IMR-90 (cell line): ENCODE measurements at regions not wholly inside any gene's neighbourhood (a gene's known extent, or its start where the extent isn't known, plus 50 kb on each side); places are given as distances from the start of the nearest gene placed in this dataset.

Experiments used
- FOS ChIP-seq: fragments of 150-350 bp; IDR thresholded peaks from 2 replicates; pipeline ENCODE4 v1.6.1; 2016; ENCODE audit warnings: low read depth, low read length
- MAZ ChIP-seq: IDR thresholded peaks from 2 replicates; pipeline ENCODE4 v1.6.1; 2012; ENCODE audit warnings: low read depth, mild to moderate bottlenecking, low read length, improper control_type of control experiment, moderate library complexity, borderline replicate concordance
- POLR2A ChIP-seq: IDR thresholded peaks from 2 replicates; pipeline ENCODE4 v1.6.1; 2012; ENCODE audit warnings: mild to moderate bottlenecking, low read depth, low read length
- RAD21 ChIP-seq: IDR thresholded peaks from 2 replicates; pipeline ENCODE4 v1.6.1; 2012; ENCODE audit warnings: low read length, improper control_type of control experiment
- SMC3 ChIP-seq: fragments of 150-350 bp; IDR thresholded peaks from 2 replicates; pipeline ENCODE4 v1.6.1; 2016; ENCODE audit warnings: low read depth, mild to moderate bottlenecking, antibody characterized with exemption, low read length, moderate library complexity
- TF ChIP-seq, protein P1 (sequence below): conservative IDR thresholded peaks from 2 replicates; pipeline ENCODE4 v1.5.1; 2012; ENCODE audit warnings: mild to moderate bottlenecking, low read depth, low read length, improper control_type of control experiment

DNA sequence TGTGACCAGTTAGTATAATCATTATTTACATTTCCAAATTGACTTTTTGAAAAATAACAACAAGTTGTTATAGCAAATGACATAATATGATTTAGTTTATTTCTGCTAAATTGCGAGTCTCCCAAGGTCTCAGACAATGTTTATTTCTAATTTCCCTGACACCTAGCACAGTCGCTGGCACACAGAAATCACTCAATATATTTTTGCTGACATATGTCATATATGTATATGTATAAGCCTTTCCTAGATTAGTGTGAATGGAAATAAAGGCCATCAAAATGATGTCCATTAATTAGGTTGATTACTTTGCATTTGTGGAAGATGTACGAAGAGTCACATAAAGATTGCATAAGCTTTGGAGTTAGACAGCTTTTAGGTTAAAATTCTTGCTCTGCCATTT lies 136.7 kb upstream of the CDH2 start:
- TF ChIP-seq MAZ, result no peak
- TF ChIP-seq, protein P1, sequence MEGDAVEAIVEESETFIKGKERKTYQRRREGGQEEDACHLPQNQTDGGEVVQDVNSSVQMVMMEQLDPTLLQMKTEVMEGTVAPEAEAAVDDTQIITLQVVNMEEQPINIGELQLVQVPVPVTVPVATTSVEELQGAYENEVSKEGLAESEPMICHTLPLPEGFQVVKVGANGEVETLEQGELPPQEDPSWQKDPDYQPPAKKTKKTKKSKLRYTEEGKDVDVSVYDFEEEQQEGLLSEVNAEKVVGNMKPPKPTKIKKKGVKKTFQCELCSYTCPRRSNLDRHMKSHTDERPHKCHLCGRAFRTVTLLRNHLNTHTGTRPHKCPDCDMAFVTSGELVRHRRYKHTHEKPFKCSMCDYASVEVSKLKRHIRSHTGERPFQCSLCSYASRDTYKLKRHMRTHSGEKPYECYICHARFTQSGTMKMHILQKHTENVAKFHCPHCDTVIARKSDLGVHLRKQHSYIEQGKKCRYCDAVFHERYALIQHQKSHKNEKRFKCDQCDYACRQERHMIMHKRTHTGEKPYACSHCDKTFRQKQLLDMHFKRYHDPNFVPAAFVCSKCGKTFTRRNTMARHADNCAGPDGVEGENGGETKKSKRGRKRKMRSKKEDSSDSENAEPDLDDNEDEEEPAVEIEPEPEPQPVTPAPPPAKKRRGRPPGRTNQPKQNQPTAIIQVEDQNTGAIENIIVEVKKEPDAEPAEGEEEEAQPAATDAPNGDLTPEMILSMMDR, result no peak
- no peak for TF ChIP-seq POLR2A
- TF ChIP-seq FOS, result no peak
- no peak for TF ChIP-seq RAD21
- no peak for TF ChIP-seq SMC3
